HFFc6 (cell line): ENCODE measurements at regions not wholly inside any gene's neighbourhood (a gene's known extent, or its start where the extent isn't known, plus 50 kb on each side); places are given as distances from the start of the nearest gene placed in this dataset.

Experiments
- DNase-seq: peaks from one replicate; pipeline ENCODE4 v3.0.0-alpha.2; 2018
- H3K27ac Mint-ChIP-seq: 2 replicates; pipeline ENCODE4 v1.8.0; 2020; ENCODE audit warnings: mild to moderate bottlenecking, mixed read lengths
- H3K27me3 Mint-ChIP-seq: 2 replicates; pipeline ENCODE4 v1.8.0; 2021; ENCODE audit warnings: mild to moderate bottlenecking, moderate library complexity, mixed read lengths; ENCODE audit not compliant: insufficient read depth
- H3K36me3 Mint-ChIP-seq: 2 replicates; pipeline ENCODE4 v1.8.0; 2021; ENCODE audit warnings: low read depth, mixed read lengths
- H3K4me1 Mint-ChIP-seq: 2 replicates; pipeline ENCODE4 v1.8.0; 2020; ENCODE audit warnings: low read depth, mixed read lengths
- H3K4me3 Mint-ChIP-seq: 2 replicates; pipeline ENCODE4 v1.8.0; 2020; ENCODE audit warnings: mild to moderate bottlenecking, moderate library complexity, mixed read lengths
- H3K9me3 Mint-ChIP-seq: 2 replicates; pipeline ENCODE4 v1.8.0; 2020; ENCODE audit warnings: mild to moderate bottlenecking, mixed read lengths
- TF ChIP-seq, protein P1 (sequence below): fragments of 200-600 bp; sonication (generic); IDR thresholded peaks from 2 replicates; pipeline ENCODE4 v1.5.0; 2021; ENCODE audit warnings: antibody characterized with exemption, mild to moderate bottlenecking

DNA sequence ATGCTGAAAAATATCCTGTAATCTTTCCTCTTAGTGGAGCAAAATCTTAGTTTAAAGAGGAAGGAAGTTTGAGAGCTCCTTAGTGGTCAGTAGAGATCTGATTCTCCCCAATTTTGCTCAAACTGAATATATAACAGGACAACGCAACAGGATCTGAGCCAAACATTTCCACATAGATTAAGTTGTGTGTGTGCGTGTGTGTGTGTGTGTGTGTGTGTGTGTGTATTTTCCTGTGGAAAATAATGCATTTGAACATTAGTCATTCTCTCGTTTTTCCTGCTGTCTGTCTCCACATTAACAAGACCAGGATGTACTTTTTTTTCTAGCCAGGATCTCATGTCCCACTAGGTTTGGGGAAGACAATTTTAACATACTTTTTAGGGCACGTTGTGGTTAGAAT is 312.1 kb upstream of the CDH18 start:
- Mint-ChIP-seq H3K4me3 (no peak overlapping the region), H3K9me3 (peaks cover 6% of the 10 kb centered on the region; the same call in 1 of the 2 replicates), H3K27ac (no peak overlapping the region), H3K27me3 (peaks cover 3% of the 10 kb centered on the region), H3K36me3 (no peaks in the 10 kb centered on the region), H3K4me1 (peaks cover 9% of the 10 kb centered on the region; the same call in 1 of the 2 replicates)
- TF ChIP-seq, protein P1, sequence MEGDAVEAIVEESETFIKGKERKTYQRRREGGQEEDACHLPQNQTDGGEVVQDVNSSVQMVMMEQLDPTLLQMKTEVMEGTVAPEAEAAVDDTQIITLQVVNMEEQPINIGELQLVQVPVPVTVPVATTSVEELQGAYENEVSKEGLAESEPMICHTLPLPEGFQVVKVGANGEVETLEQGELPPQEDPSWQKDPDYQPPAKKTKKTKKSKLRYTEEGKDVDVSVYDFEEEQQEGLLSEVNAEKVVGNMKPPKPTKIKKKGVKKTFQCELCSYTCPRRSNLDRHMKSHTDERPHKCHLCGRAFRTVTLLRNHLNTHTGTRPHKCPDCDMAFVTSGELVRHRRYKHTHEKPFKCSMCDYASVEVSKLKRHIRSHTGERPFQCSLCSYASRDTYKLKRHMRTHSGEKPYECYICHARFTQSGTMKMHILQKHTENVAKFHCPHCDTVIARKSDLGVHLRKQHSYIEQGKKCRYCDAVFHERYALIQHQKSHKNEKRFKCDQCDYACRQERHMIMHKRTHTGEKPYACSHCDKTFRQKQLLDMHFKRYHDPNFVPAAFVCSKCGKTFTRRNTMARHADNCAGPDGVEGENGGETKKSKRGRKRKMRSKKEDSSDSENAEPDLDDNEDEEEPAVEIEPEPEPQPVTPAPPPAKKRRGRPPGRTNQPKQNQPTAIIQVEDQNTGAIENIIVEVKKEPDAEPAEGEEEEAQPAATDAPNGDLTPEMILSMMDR = no peak
- no peak for DNase-seq

DNA sequence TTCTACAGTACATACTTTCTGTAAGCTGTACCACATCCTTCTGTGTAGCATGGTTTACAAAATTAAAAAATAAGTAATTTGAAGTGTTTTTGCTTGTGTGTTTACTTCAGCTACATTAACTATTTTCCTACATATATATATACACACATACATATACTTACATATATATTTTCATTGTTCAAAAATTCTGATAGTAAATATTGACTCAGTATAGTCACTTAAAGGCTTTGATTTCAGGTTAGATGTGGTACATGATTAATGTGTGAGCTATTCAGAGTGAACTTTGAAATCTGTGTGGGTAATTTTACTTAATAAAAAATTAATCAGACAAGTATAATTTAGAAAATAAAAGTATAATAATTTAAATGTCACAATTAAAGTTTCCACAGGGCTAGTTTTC is 306.7 kb upstream of the CDH18 start:
- H3K27ac Mint-ChIP-seq = no peak overlapping the region
- TF ChIP-seq, protein P1 = no peak
- no peaks in the 10 kb centered on the region; the same call in 1 of the 2 replicates for H3K4me1 Mint-ChIP-seq
- no peaks in the 10 kb centered on the region for H3K27me3 Mint-ChIP-seq
- H3K9me3 Mint-ChIP-seq = 0 out of 2 replicates have a peak, but pooled peaks cover 3% of the 10 kb centered on the region
- no peaks in the 10 kb centered on the region for H3K36me3 Mint-ChIP-seq
- no peak for DNase-seq
- H3K4me3 Mint-ChIP-seq = no peak overlapping the region

DNA sequence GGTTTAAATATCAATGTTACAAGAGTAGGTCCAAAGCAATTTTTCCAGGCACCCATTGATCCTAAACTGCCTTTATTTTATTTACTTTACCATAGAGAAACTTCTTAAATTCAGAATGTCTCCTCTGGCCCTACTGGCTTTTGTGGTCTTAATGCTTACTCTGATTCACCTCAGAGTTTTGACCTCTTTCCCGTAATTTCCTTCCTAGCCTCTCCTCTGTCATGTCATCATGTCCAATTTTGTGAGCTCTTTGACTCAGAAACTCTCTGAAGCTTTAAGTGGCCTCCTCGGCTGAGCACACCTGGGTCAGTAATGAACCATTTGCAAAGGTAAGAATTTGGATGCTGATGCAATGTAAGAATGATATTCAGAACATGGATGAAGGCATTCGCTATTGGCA is 303.8 kb upstream of the CDH18 start:
- no peak for DNase-seq
- H3K27ac Mint-ChIP-seq = no peak overlapping the region
- H3K4me1 Mint-ChIP-seq = peaks cover 20% of the 10 kb centered on the region; the same call in 1 of the 2 replicates
- H3K9me3 Mint-ChIP-seq = 0 out of 2 replicates have a peak, but pooled peaks cover 3% of the 10 kb centered on the region
- no peaks in the 10 kb centered on the region for H3K27me3 Mint-ChIP-seq
- TF ChIP-seq, protein P1 = no peak
- no peak overlapping the region for H3K4me3 Mint-ChIP-seq
- no peaks in the 10 kb centered on the region for H3K36me3 Mint-ChIP-seq

DNA sequence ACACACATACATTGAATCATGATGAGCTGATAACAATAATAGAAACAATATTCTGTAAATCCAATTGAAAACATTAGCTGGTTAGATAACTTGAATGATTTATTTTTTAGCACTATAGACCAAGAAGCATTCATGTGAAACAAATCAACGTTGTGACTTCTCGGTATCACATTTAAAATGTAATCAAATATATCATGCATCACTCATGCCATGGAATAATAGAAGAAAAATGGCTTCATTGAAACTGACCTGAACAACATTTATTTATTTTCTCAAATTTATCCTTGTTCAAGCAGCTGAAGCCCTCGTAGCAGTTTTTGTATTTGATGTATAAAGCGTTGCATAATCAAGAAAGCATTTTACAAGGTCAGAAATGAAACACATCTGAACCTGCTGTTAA is 299.6 kb upstream of the CDH18 start:
- no peaks in the 10 kb centered on the region for H3K36me3 Mint-ChIP-seq

DNA sequence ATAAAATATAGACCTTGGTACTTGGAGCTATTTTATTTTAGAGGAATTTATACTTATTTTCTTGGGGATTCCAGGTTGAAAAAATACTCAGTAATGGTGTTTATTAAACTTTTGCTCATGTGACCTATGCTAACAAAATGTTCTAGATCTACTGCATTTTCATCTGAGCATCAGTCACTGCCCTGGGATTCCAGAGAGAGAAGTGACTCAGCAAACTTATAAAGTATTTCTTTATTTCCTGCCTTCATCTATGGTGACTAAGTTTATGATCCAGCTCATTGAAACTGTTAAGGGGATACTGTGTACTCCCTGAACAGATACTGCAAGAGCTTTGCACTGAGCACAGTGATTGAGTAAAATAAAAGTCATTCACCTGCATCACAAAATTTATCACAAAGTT is 298.5 kb upstream of the CDH18 start:
- no peaks in the 10 kb centered on the region; the same call in 1 of the 2 replicates for H3K36me3 Mint-ChIP-seq
- H3K27me3 Mint-ChIP-seq = no peaks in the 10 kb centered on the region
- peaks cover 26% of the 10 kb centered on the region; the same call in 1 of the 2 replicates for H3K4me1 Mint-ChIP-seq
- H3K4me3 Mint-ChIP-seq = no peak overlapping the region
- TF ChIP-seq, protein P1 = no peak
- DNase-seq = peak; percentile 42
- peaks cover 3% of the 10 kb centered on the region; the same call in 1 of the 2 replicates for H3K9me3 Mint-ChIP-seq
- no peak overlapping the region for H3K27ac Mint-ChIP-seq

More for the DNA sequence above, 299.6 kb upstream of the CDH18 start:
- peaks cover 3% of the 10 kb centered on the region; the same call in 1 of the 2 replicates for H3K9me3 Mint-ChIP-seq
- H3K4me1 Mint-ChIP-seq = peaks cover 26% of the 10 kb centered on the region; the same call in 1 of the 2 replicates
- H3K4me3 Mint-ChIP-seq = no peak overlapping the region
- TF ChIP-seq, protein P1 = no peak
- no peaks in the 10 kb centered on the region for H3K27me3 Mint-ChIP-seq
- no peak overlapping the region for H3K27ac Mint-ChIP-seq
- DNase-seq = no peak

DNA sequence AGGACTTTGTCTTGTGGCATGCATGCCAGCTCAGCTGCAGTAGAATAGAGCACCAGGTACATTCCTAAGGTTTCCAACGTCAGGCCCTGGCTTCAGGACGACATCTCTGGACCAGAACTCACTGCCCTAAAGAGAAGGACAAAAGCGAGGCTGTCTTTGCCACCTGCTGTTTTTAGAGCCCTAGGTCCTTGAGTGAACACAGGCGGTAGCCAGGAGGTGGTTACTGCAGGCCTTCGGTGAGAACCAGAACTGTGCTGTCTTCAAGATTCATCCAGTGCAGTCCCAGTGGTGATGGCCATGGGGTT is 288.9 kb upstream of the CDH18 start:
- H3K4me1 Mint-ChIP-seq = peaks cover 28% of the 10 kb centered on the region
- TF ChIP-seq, protein P1 = no peak
- H3K4me3 Mint-ChIP-seq = no peak overlapping the region
- no peak for DNase-seq
- H3K27ac Mint-ChIP-seq = peak overlapping the region; percentile 81
- H3K27me3 Mint-ChIP-seq = no peaks in the 10 kb centered on the region
- H3K36me3 Mint-ChIP-seq = no peaks in the 10 kb centered on the region; the same call in 1 of the 2 replicates
- H3K9me3 Mint-ChIP-seq = no peaks in the 10 kb centered on the region; the same call in 1 of the 2 replicates
